ENCODE measurements at regions not wholly inside any gene's neighbourhood (a gene's known extent, or its start where the extent isn't known, plus 50 kb on each side); places are given as distances from the start of the nearest gene placed in this dataset.

GRCh38 chr6:148042536-148042935 is 300.1 kb upstream of the SASH1 start:
- TF ChIP-seq EZH2 (IDR thresholded peaks at IDR 0.05; ENCODE audit: borderline replicate concordance, low read length): no peak
- TF ChIP-seq CTCF (conservative IDR thresholded peaks at IDR 0.05 in 1 of 2, IDR thresholded peaks at IDR 0.05 in 1 of 2; ENCODE audit: extremely low read depth in 1 of 2, insufficient read depth in 1 of 2, low read depth in 1 of 2, low read length in 2 of 2): no peak

All from mammary epithelial cell (primary cell).